Fibroblast of upper back skin (primary cell): ENCODE measurements at regions not wholly inside any gene's neighbourhood (a gene's known extent, or its start where the extent isn't known, plus 50 kb on each side); places are given as distances from the start of the nearest gene placed in this dataset.

Source experiments
- DNase-seq: peaks from one replicate; pipeline ENCODE4 v3.0.0-alpha.2; 2013

- DNase-seq, result no peak
These were observed 104.4 kb upstream of the TENT5A start for GRCh38 chr6:81856872-81857271.

DNA sequence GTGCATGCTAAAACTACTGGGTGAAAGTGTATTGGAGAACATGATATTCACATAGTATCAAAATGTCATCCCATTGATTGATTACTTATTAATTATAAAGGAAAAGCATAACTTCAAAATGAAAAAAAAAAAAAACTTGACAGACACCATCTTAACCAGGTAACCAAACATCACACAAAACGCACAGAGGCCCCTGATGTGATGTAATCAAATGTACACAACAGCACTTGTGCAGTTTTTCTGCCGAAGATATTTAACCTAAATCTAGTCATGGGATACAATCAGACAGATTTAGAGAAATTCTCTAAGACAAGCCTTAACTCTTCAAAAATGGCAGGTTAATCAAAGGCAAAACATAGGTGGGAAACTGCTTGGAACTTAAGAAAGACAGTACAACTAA lies 102.0 kb upstream of the TENT5A start:
- DNase-seq, result no peak

DNA sequence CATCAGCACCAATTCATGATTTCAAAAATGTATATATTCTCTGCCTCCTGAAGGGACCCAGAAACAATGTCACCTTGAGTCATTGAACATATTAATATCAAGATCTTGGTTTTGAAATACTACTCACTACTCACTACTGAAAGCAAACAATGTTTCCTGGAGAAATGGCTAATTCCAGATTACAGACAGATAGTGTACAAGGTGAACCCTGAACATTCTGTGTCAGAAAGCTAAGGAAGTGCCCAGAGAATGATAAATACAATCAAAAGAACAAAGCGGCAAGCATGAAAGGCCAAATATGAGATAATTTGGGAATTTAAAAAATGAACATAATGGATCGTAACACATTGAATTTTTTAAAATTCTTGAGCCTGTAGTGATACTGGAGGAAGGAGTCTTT lies 101.5 kb upstream of the TENT5A start:
- DNase-seq, result no peak

GRCh38 chr6:81849248-81849647 lies 96.8 kb upstream of the TENT5A start:
- no peak for DNase-seq

GRCh38 chr6:81847866-81848265 lies 95.4 kb upstream of the TENT5A start:
- no peak for DNase-seq

DNA sequence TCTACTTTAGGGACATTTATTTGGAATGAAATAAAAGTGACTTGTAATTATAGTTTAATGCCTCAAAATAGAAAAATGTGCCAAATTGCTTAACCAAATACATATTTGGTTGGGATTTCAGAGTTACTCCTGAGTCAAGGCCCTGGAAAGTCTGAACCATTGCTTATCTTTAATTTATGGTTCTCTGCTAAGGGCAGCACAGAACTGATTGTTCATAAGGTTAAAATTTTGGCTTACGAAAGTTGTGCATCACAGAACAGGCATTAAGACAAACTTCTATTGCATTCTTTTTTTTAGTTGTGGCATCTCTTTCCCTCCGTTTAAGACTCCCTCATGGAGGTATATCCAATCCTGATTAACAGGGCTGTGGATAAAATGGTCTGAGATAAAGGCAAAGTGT lies 92.2 kb upstream of the TENT5A start:
- peak; percentile 26 for DNase-seq

- DNase-seq, result no peak
These were observed 90.8 kb upstream of the TENT5A start for GRCh38 chr6:81843302-81843701.

- DNase-seq, result no peak
These were observed 89.8 kb upstream of the TENT5A start for GRCh38 chr6:81842254-81842653.

- no peak for DNase-seq
These were observed 86.4 kb upstream of the TENT5A start for GRCh38 chr6:81838724-81839426.

- no peak for DNase-seq
These were observed 85.5 kb upstream of the TENT5A start for GRCh38 chr6:81838031-81838430.

DNA sequence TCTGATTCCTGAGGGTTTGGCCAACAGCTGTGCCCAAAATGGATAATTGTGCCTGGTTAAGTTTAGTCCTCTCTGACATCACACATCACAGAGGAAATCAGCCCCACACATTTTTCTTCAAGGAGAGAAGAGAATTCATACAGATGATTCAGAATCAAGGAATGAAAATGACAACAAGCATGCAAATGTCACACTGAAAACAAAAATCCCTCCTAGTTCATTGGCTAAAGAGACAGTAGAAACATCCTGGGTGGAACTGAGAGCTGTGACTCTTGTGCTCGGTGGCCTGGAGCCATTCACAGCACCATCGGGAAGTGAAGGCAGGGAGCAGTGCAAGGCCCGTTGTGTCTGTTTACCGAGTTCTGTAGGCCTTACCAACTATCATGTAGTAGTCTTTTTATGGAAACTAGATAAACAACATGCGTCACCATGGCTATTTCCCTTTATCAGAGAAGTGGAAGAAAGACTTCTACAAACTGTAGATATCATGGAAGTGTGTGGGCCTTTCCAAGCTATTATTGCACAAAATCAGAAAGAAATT lies 81.7 kb upstream of the TENT5A start:
- peak; percentile 60 for DNase-seq

GRCh38 chr6:81832304-81832703 lies 79.8 kb upstream of the TENT5A start:
- DNase-seq, result no peak

GRCh38 chr6:81831274-81831673 lies 78.8 kb upstream of the TENT5A start:
- DNase-seq, result no peak

- no peak for DNase-seq
These were observed 74.3 kb upstream of the TENT5A start for GRCh38 chr6:81826784-81827183.

DNA sequence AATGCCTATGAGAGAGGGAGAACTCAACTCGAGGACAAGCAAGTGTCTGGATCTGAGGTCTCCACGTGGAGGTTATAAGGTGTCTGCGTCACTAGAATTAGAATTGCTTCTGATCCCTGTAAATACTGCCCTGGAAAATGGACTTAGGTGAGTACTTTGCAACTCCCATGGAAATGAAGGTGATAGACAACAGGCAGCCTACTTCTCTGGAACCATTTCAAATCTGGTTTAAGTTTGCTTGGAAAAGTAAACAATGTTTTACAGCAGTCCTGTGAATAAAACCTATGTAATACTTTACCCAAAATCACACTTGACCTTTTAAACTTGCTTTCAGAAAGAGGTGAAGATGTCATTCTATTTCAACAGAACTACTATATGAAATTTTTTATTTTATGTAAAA lies 70.1 kb upstream of the TENT5A start:
- no peak for DNase-seq

DNA sequence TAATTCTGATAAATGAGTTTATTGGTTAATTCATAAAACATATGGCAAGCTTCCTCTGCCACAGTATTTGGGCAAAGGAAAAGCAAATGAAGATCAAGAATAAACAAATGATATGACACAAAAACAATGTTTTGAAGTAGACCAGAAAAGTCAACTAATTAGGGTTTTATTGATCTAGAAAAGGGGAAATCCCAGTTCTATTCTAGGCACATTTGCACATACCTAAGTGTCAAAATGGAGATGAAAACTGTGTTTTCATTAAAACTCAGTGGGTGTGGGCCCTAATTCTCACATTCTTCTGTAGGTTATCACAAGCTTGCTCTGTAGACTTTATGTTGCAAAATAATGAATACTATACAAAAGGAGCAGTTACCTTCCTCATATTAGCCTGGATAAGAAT lies 69.0 kb upstream of the TENT5A start:
- no peak for DNase-seq

DNA sequence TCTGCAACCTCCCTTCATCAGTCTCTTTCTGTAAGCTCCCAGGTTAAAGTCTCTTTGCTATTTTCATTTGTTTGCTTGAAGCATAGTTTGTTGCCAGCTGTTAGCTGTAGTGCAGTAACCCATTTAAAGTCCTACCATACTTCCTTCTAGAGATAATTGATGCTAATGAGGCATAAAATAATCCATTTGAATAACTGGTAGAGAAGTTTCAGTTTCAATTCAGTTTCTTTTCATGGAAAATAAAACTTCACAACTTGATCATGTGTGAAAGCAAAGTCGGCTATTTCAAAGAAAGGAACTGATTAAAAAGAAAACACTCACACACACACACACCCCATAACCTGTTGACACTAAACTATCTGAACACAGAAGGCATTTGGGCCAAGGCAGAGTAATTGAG lies 68.5 kb upstream of the TENT5A start:
- no peak for DNase-seq

DNA sequence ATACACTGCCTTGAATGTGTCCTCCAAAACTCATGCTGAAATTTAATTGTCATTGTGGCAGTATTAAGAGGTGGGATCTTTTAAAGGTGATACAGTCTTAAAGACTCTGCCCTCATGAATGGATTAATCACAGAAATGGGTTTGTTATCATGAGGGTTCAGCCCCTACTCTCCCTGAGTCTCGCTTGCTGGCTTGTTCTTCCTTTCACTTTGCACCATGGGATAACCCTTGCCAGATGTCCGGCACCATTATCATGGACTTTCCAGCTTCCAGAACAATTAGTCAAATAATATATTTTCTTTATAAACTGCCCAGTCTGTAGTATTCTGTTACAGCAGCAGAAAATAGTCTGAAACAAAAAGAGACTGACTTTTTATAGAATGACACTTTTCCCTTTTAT lies 67.9 kb upstream of the TENT5A start:
- no peak for DNase-seq

DNA sequence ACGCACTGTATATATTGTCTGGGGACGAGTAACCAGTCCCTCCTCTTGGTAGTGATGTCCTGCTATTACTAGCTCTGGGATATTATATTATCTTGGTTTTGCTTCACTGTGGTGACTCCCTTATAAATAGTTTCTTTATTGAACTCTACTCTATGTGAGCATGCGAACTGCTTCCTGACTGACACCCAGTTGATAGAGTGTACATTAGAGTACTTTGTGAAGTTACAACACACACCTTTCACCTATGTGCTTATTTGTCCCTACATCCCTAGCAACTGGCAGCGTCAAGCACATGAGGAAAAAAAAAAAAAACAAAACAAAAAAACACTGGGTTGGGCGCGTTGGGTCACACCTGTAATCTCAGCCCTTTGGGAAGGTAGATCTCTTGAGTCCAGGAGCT lies 67.3 kb upstream of the TENT5A start:
- no peak for DNase-seq

DNA sequence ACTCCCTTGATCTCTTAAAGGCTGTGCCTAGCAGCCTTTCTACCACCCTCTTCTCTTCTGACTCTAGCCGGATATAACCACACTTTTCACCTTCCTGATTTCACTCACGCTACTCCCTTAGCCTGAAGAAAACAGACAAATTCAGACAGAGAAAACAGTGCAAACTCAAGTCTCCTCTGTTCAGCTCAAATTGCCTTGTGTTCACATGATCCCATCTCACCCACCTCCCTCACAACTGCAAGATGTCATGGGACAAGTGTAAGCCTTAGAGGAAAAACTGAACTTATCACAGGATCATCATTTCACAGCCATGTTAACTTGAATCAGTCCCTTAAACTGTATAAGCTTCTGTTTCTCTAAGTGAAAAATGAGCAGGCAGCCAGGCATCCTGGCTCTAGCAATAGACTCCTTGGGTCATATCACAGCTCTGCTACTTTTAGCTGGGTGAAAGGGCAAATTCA lies 66.5 kb upstream of the TENT5A start:
- no peak for DNase-seq

DNA sequence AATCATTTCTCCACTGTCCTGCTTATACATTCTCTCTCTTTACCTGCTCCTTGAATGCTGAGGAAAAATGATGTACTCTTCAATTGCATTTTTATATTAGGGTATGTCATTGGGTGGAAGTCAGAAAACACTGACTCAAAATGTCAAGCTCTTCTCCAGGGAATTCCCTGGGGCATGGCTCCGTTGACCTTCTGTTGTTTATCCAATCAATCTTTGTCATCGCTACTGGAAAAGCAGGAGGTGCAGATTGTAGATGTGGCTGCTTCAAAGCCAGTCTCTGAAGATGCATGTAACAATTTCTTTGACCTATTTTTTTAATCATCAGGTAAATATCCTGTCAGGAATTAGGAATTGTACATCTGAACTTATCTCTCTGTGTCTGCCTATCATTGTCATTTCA lies 63.9 kb upstream of the TENT5A start:
- peak; percentile 5 for DNase-seq

- peak; percentile 13 for DNase-seq
These were observed 62.0 kb upstream of the TENT5A start for GRCh38 chr6:81814370-81815076.

GRCh38 chr6:81813305-81813704 lies 60.8 kb upstream of the TENT5A start:
- no peak for DNase-seq

DNA sequence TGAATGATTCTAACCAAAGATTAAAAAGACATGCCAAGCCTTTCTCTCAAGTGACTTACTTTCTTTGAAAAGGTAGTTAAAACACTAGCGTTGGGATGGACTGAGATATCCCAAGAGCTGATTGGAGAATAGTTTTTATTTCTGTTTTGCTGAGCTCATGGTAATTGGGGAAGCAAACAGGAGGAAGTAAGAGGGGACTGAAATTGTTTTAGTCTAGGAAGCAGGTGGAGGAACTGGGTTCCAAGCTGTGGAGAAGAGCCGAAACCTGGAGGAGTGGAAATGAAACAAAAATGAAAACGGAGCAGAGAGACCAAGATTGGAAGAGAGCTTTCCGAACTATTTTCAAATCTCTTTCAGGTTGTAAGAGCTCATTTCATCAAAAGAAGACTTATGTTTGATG lies 59.9 kb upstream of the TENT5A start:
- no peak for DNase-seq
